ENCODE measurements at regions not wholly inside any gene's neighbourhood (a gene's known extent, or its start where the extent isn't known, plus 50 kb on each side); places are given as distances from the start of the nearest gene placed in this dataset.

- Histone ChIP-seq H3K79me2 (ENCODE audit: control insufficient read depth, insufficient read depth, low read length) (no peaks in the 10 kb centered on the region), H4K20me1 (ENCODE audit: control insufficient read depth, insufficient read depth) (no peaks in the 10 kb centered on the region), H3K4me2 (ENCODE audit: control insufficient read depth, insufficient read depth) (no peak overlapping the region), H2AFZ (ENCODE audit: control insufficient read depth, low read depth, low read length) (no peak overlapping the region), H3K36me3 (ENCODE audit: control insufficient read depth in 2 of 2, insufficient read depth in 2 of 2, low read length in 1 of 2) (no peaks in the 10 kb centered on the region), H3K4me1 (ENCODE audit: control insufficient read depth, insufficient read depth, low read length) (no peaks in the 10 kb centered on the region), H3K4me3 (no peak overlapping the region), H3K27me3 (replicated peaks in 1 of 2; ENCODE audit: control insufficient read depth in 2 of 2, insufficient read depth in 2 of 2, low read length in 1 of 2) (no peaks in the 10 kb centered on the region; a peak in 2 of 4 replicates), H3K9me3 (replicated peaks; ENCODE audit: control insufficient read depth, insufficient read depth, low read length) (no peaks in the 10 kb centered on the region), H3K27ac (ENCODE audit: control insufficient read depth, insufficient read depth) (no peak overlapping the region), H3K9ac (ENCODE audit: control insufficient read depth, insufficient read depth, low read length) (no peak overlapping the region)
- RAD21 ChIA-PET (ENCODE audit: unreplicated experiment) = no interaction called here
- FAIRE-seq = no peak
- in situ Hi-C loops (cut with MboI) (no loop called here), intact Hi-C loops (cut with micrococcal nuclease; ENCODE audit: unreplicated experiment) (no loop called here)
- no peak; the same call in 2 of the 3 replicates for ATAC-seq
- SMC1A ChIA-PET (ENCODE audit: uncharacterized antibody, unreplicated experiment) = interaction anchor here (1.0 kb wide), 1 partner anchor 9 kb away, joined by 3 read pairs; no protein-coding TSS in a partner anchor
- 49% methylated on average over 7 of the region's 7 CpGs for WGBS (ENCODE audit: insufficient coverage, insufficient replicate concordance, low lambda C conversion rate, missing lambda C conversion rate)
- no peak for DNase-seq (ENCODE audit: low read depth, low spot score)
- POLR2A ChIA-PET = no interaction called here
- CTCF ChIA-PET = no interaction called here
- BruUV-seq (replicated peaks) = no TSS peak
- TF ChIP-seq BCL3 (IDR thresholded peaks at IDR 0.05; ENCODE audit: borderline replicate concordance, insufficient read depth, low read depth, low read length, poor library complexity, severe bottlenecking) (no peak), ESRRA (IDR thresholded peaks at IDR 0.05; ENCODE audit: low read length) (no peak), MEF2A (IDR thresholded peaks at IDR 0.05; ENCODE audit: insufficient read depth, low read depth, low read length) (no peak), HSF1 (IDR thresholded peaks at IDR 0.05; ENCODE audit: low read depth, low read length) (no peak), YY1 (IDR thresholded peaks at IDR 0.05; ENCODE audit: low read depth, low read length) (no peak), SUPT20H (IDR thresholded peaks at IDR 0.05; ENCODE audit: borderline replicate concordance, control insufficient read depth, low read depth, low read length) (no peak), GATAD2B (conservative IDR thresholded peaks at IDR 0.05; ENCODE audit: low read depth) (no peak), CBX3 (IDR thresholded peaks at IDR 0.05; ENCODE audit: borderline replicate concordance, low read depth) (no peak), BRCA1 (IDR thresholded peaks at IDR 0.05; ENCODE audit: low read depth, low read length) (no peak), DPF2 (IDR thresholded peaks at IDR 0.05) (no peak), WRNIP1 (IDR thresholded peaks at IDR 0.05; ENCODE audit: borderline replicate concordance, low read depth, low read length) (no peak), SMAD1 (IDR thresholded peaks at IDR 0.05; ENCODE audit: low read depth, partially characterized antibody) (no peak), ZNF207 (IDR thresholded peaks at IDR 0.05; ENCODE audit: borderline replicate concordance) (no peak), FOXK2 (IDR thresholded peaks at IDR 0.05) (no peak), MEF2B (IDR thresholded peaks at IDR 0.05; ENCODE audit: partially characterized antibody, poor library complexity, severe bottlenecking) (no peak), HDGF (IDR thresholded peaks at IDR 0.05) (no peak), MYC (IDR thresholded peaks at IDR 0.05; ENCODE audit: insufficient read depth, insufficient read length, insufficient replicate concordance, low read length, severe bottlenecking) (no peak), BCLAF1 (IDR thresholded peaks at IDR 0.05) (no peak)
- TF ChIP-seq, protein P1, sequence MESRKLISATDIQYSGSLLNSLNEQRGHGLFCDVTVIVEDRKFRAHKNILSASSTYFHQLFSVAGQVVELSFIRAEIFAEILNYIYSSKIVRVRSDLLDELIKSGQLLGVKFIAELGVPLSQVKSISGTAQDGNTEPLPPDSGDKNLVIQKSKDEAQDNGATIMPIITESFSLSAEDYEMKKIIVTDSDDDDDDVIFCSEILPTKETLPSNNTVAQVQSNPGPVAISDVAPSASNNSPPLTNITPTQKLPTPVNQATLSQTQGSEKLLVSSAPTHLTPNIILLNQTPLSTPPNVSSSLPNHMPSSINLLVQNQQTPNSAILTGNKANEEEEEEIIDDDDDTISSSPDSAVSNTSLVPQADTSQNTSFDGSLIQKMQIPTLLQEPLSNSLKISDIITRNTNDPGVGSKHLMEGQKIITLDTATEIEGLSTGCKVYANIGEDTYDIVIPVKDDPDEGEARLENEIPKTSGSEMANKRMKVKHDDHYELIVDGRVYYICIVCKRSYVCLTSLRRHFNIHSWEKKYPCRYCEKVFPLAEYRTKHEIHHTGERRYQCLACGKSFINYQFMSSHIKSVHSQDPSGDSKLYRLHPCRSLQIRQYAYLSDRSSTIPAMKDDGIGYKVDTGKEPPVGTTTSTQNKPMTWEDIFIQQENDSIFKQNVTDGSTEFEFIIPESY (IDR thresholded peaks at IDR 0.05) = no peak
Measured at GRCh38 chr4:81549984-81550383, 78.3 kb upstream of the RASGEF1B start.

All from GM12878 (cell line).